Astrocyte (in vitro differentiated cells and primary cell): ENCODE measurements at regions not wholly inside any gene's neighbourhood (a gene's known extent, or its start where the extent isn't known, plus 50 kb on each side); places are given as distances from the start of the nearest gene placed in this dataset.
"Not testable (repeated sequence)": the region's sequence is repeated elsewhere in the genome, so short reads cannot be mapped to it uniquely, and the experiment has no call there.

Experiments
- DNase-seq: peaks from one replicate; pipeline ENCODE4 v3.0.0-alpha.2; 2010; ENCODE audit warnings: low read depth
- FAIRE-seq: peaks from 2 replicates; lab custom pipeline; 2011; peaks lifted over from hg19 to GRCh38; lab: Jason Lieb, UNC
- H2AFZ ChIP-seq: 2 replicates; pipeline ENCODE4 v1.6.0; 2012; ENCODE audit warnings: low read depth, low read length, inconsistent platforms
- H3K27ac ChIP-seq: 2 replicates; pipeline ENCODE4 v1.5.1; 2011; ENCODE audit warnings: low read depth, low read length, inconsistent platforms
- H3K27me3 ChIP-seq: 2 replicates; pipeline ENCODE4 v1.6.0; 2011; ENCODE audit warnings: low read length, inconsistent platforms; ENCODE audit not compliant: insufficient read depth
- H3K36me3 ChIP-seq: 2 replicates; pipeline ENCODE4 v1.5.1; 2011; ENCODE audit warnings: low read length, inconsistent platforms; ENCODE audit not compliant: insufficient read depth
- H3K4me1 ChIP-seq: 2 replicates; pipeline ENCODE4 v1.5.1; 2011; ENCODE audit warnings: low read length, inconsistent platforms; ENCODE audit not compliant: insufficient read depth
- H3K4me2 ChIP-seq: 2 replicates; pipeline ENCODE4 v1.6.0; 2012; ENCODE audit warnings: low read length, inconsistent platforms
- H3K4me3 ChIP-seq: 2 replicates; pipeline ENCODE4 v1.5.1; 2011; ENCODE audit warnings: low read depth, mild to moderate bottlenecking, low read length, inconsistent platforms; ENCODE audit not compliant: insufficient read depth
- H3K79me2 ChIP-seq: 2 replicates; pipeline ENCODE4 v1.6.0; 2012; ENCODE audit warnings: mild to moderate bottlenecking, low read length, inconsistent platforms; ENCODE audit not compliant: insufficient read depth
- H3K9ac ChIP-seq: 2 replicates; pipeline ENCODE4 v1.6.0; 2012; ENCODE audit warnings: mild to moderate bottlenecking, low read length, inconsistent platforms
- H3K9me3 ChIP-seq: 2 replicates; pipeline ENCODE4 v1.5.1; 2012; ENCODE audit warnings: low read depth, mild to moderate bottlenecking, low read length, inconsistent platforms; ENCODE audit not compliant: insufficient read depth
- H4K20me1 ChIP-seq: 2 replicates; pipeline ENCODE4 v1.6.0; 2012; ENCODE audit warnings: low read length, inconsistent platforms; ENCODE audit not compliant: insufficient read depth
- H3K27ac Mint-ChIP-seq: one replicate; pipeline ENCODE4 v1.8.0; 2021; ENCODE audit warnings: mild to moderate bottlenecking, mixed read lengths; ENCODE audit not compliant: unreplicated experiment
- H3K27me3 Mint-ChIP-seq: one replicate; pipeline ENCODE4 v1.8.0; 2021; ENCODE audit warnings: low read depth, mixed read lengths; ENCODE audit not compliant: unreplicated experiment
- H3K36me3 Mint-ChIP-seq: one replicate; pipeline ENCODE4 v1.8.0; 2021; ENCODE audit warnings: low read depth, mixed read lengths; ENCODE audit not compliant: unreplicated experiment
- H3K4me1 Mint-ChIP-seq: one replicate; pipeline ENCODE4 v1.8.0; 2021; ENCODE audit warnings: low read depth, mixed read lengths; ENCODE audit not compliant: unreplicated experiment
- H3K4me3 Mint-ChIP-seq: one replicate; pipeline ENCODE4 v1.8.0; 2021; ENCODE audit warnings: mild to moderate bottlenecking, moderate library complexity, mixed read lengths; ENCODE audit not compliant: unreplicated experiment
- H3K9me3 Mint-ChIP-seq: one replicate; pipeline ENCODE4 v1.8.0; 2021; ENCODE audit warnings: mild to moderate bottlenecking, mixed read lengths; ENCODE audit not compliant: unreplicated experiment

GRCh38 chr21:6072691-6073090, 4448.7 kb upstream of the TPTE start:
- not testable (repeated sequence) for H3K27me3 ChIP-seq, H3K27ac ChIP-seq, H3K9ac ChIP-seq, H3K4me3 ChIP-seq, H3K9me3 Mint-ChIP-seq, FAIRE-seq, H3K4me1 ChIP-seq, H3K4me1 Mint-ChIP-seq, H3K4me2 ChIP-seq, H4K20me1 ChIP-seq, DNase-seq, H3K79me2 ChIP-seq, H3K9me3 ChIP-seq, H3K36me3 ChIP-seq, H3K36me3 Mint-ChIP-seq, H3K27me3 Mint-ChIP-seq, H3K27ac Mint-ChIP-seq, H3K4me3 Mint-ChIP-seq, H2AFZ ChIP-seq

DNA sequence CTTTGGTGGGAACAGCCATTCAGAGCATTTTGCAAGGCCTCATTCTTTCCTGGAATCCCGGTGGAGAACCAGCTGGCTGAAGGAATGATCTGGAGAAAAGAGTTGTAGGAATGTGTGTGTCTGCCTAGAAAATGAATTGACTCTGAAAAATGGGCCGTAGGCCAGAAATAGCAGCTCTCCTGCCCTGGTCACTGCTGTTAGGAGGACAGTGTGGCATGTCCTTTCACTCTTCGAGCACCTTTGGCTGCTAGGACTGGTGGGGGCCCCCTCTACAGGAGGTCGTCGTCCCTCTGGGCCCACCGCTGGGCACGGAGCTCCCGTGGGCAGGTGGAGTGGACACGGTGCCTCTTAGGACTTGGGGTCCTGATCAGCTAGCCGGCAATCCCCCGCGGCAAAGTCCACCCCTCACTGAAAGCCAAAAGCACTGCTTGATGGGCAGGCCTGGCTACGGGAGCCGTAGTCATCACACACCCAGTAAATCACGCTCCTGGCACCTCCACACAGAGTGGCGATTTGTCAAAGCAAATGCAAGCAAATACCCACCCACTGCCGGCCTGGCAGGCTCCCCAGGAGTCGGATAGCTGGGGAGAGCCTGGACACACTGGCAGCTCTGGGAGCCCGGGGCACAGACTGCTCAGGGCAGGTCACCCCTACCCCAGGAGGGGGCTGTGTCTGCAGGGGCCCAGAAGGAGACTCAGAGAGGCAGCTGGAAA, 4447.2 kb upstream of the TPTE start:
- H3K4me3 Mint-ChIP-seq, H3K9me3 ChIP-seq, H4K20me1 ChIP-seq, H3K27ac Mint-ChIP-seq, H3K27me3 Mint-ChIP-seq, H3K27ac ChIP-seq, H3K36me3 ChIP-seq, H3K79me2 ChIP-seq, H3K9me3 Mint-ChIP-seq, H3K27me3 ChIP-seq, H3K4me3 ChIP-seq, H3K36me3 Mint-ChIP-seq, H3K4me2 ChIP-seq, DNase-seq, FAIRE-seq, H2AFZ ChIP-seq, H3K4me1 Mint-ChIP-seq, H3K4me1 ChIP-seq, H3K9ac ChIP-seq: not testable (repeated sequence)

- H3K9ac ChIP-seq, H3K36me3 Mint-ChIP-seq, H2AFZ ChIP-seq, H3K4me1 Mint-ChIP-seq, H4K20me1 ChIP-seq, H3K9me3 Mint-ChIP-seq, H3K9me3 ChIP-seq, H3K27me3 ChIP-seq, FAIRE-seq, H3K27ac Mint-ChIP-seq, H3K27ac ChIP-seq, H3K79me2 ChIP-seq, DNase-seq, H3K4me3 Mint-ChIP-seq, H3K36me3 ChIP-seq, H3K4me1 ChIP-seq, H3K4me2 ChIP-seq, H3K27me3 Mint-ChIP-seq, H3K4me3 ChIP-seq: not testable (repeated sequence)
Observed at GRCh38 chr21:6074935-6075334, 4446.4 kb upstream of the TPTE start.

DNA sequence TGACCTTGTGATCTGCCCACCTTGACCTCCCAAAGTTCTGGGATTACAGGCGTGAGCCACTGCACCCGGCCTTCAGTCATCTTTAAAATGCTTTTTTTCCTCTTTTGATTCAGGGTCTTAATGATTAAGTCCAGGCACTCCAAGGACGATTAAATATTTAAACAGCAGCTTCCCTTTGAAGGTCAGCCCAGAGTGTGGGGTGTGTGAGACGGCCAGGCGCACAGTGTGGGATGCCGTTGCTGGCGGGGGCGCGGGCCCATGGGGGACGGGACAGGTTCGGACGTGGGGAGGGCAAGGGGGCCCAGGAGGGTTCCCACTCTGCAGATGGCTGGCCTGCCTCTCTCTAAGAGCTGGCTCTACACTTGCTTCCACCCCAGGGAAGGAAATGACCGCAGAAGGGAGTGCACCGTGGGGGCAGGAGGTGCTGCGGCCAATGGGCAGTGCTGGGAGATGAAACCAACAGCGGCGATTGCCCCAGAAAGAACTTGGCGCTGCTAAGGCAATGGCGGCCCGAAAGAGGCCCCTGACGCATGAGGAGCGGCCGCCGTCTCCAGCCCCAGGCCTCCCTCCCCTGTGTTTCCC, 4445.7 kb upstream of the TPTE start:
- not testable (repeated sequence) for H3K36me3 ChIP-seq, H3K36me3 Mint-ChIP-seq, H3K9me3 Mint-ChIP-seq, FAIRE-seq, H3K4me1 ChIP-seq, H3K4me2 ChIP-seq, H3K4me3 Mint-ChIP-seq, H3K9me3 ChIP-seq, H3K27ac Mint-ChIP-seq, H4K20me1 ChIP-seq, DNase-seq, H3K9ac ChIP-seq, H3K27ac ChIP-seq, H3K4me3 ChIP-seq, H3K27me3 ChIP-seq, H3K79me2 ChIP-seq, H3K4me1 Mint-ChIP-seq, H3K27me3 Mint-ChIP-seq, H2AFZ ChIP-seq

DNA sequence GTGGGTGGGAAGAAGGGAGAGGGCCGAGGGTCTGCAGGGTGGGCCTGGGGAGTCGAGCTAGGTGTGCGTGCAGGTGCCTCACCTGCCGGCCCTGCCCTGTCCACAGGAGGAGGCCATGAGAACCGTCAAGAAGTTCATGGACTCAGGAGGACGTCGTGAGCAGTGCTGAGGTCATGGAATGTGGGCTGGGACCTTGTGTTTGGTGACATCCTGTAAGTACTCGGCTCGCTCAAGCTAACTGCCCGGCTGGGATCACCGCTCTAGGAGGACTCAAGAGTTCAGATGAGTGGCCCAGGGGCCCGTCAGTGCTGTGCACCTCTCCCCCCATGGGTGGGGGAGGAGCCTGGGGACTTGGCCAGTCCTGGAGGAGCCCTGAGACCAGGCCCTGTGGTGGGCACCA, 4444.0 kb upstream of the TPTE start:
- H3K9ac ChIP-seq, H3K4me2 ChIP-seq, H3K36me3 ChIP-seq, H2AFZ ChIP-seq, H3K4me1 Mint-ChIP-seq, H4K20me1 ChIP-seq, H3K9me3 Mint-ChIP-seq, H3K4me3 Mint-ChIP-seq, H3K79me2 ChIP-seq, H3K36me3 Mint-ChIP-seq, H3K9me3 ChIP-seq, H3K4me1 ChIP-seq, DNase-seq, H3K27ac ChIP-seq, H3K27me3 Mint-ChIP-seq, H3K27me3 ChIP-seq, H3K4me3 ChIP-seq, FAIRE-seq, H3K27ac Mint-ChIP-seq: not testable (repeated sequence)

DNA sequence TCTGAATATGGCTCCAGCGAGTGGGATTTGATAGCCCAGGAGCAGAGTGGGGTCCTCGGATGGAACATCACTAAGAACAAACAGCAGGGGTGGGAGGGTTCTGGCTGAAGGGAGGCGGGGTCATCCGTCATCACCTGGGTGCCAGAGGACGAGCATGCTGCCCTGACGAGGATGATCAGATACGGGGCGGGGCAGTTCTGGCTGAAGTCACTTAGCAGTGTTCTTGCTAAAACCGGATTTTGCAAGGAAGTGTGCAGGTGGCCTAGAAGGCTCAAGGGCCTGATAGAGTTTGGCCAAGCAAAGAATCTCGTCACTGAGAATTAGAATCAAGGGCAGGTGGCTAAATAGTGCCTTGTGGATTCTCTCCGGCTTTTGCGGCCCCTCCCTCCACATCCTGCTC, 4442.5 kb upstream of the TPTE start:
- H2AFZ ChIP-seq, H3K27ac ChIP-seq, H3K4me1 ChIP-seq, H3K9ac ChIP-seq, H4K20me1 ChIP-seq, H3K36me3 ChIP-seq, FAIRE-seq, H3K4me2 ChIP-seq, H3K27me3 ChIP-seq, DNase-seq, H3K4me3 Mint-ChIP-seq, H3K27ac Mint-ChIP-seq, H3K27me3 Mint-ChIP-seq, H3K9me3 Mint-ChIP-seq, H3K79me2 ChIP-seq, H3K9me3 ChIP-seq, H3K4me3 ChIP-seq, H3K36me3 Mint-ChIP-seq, H3K4me1 Mint-ChIP-seq: not testable (repeated sequence)
